Mesendoderm (in vitro differentiated cells): ENCODE measurements at regions not wholly inside any gene's neighbourhood (a gene's known extent, or its start where the extent isn't known, plus 50 kb on each side); places are given as distances from the start of the nearest gene placed in this dataset.

Experiments
- DNase-seq: peaks from one replicate; pipeline ENCODE4 v3.0.0; 2013
- H2AK5ac ChIP-seq: 2 replicates; pipeline ENCODE4 v1.6.1; 2013; ENCODE audit warnings: low read length, inconsistent platforms
- H2BK120ac ChIP-seq: 2 replicates; pipeline ENCODE4 v1.6.1; 2013; ENCODE audit warnings: low read depth, mild to moderate bottlenecking, low read length, moderate library complexity, mixed read lengths
- H2BK15ac ChIP-seq: replicated peaks from 2 replicates; pipeline ENCODE4 v1.6.1; 2013; ENCODE audit warnings: low read depth, mild to moderate bottlenecking, moderate library complexity
- H2BK5ac ChIP-seq: 2 replicates; pipeline ENCODE4 v1.6.1; 2013; ENCODE audit warnings: low read length, inconsistent platforms
- H3K18ac ChIP-seq: 2 replicates; pipeline ENCODE4 v1.6.1; 2013; ENCODE audit warnings: mild to moderate bottlenecking, low read length, mixed read lengths
- H3K23ac ChIP-seq: one replicate; pipeline ENCODE4 v1.6.1; 2013; ENCODE audit warnings: low read length
- H3K27ac ChIP-seq: 2 replicates; pipeline ENCODE4 v1.5.1; 2013; ENCODE audit warnings: low read depth, mild to moderate bottlenecking, inconsistent platforms, low read length, moderate library complexity
- H3K27me3 ChIP-seq: 2 replicates; pipeline ENCODE4 v1.6.1; 2013; ENCODE audit warnings: low read length, control low read depth, mild to moderate bottlenecking, inconsistent platforms; ENCODE audit not compliant: insufficient read depth, poor library complexity
- H3K36me3 ChIP-seq: 2 replicates; pipeline ENCODE4 v1.6.1; 2013; ENCODE audit warnings: low read length, inconsistent platforms; ENCODE audit not compliant: control insufficient read depth, insufficient read depth
- H3K4ac ChIP-seq: one replicate; pipeline ENCODE4 v1.6.1; 2013; ENCODE audit warnings: low read depth, mild to moderate bottlenecking, low read length, moderate library complexity
- H3K4me1 ChIP-seq: 2 replicates; pipeline ENCODE4 v1.6.1; 2013; ENCODE audit warnings: low read depth, low read length, inconsistent platforms; ENCODE audit not compliant: control insufficient read depth
- H3K4me2 ChIP-seq: 2 replicates; pipeline ENCODE4 v1.6.1; 2013; ENCODE audit warnings: low read length
- H3K4me3 ChIP-seq: 2 replicates; pipeline ENCODE4 v1.5.1; 2013; ENCODE audit warnings: mild to moderate bottlenecking, low read length
- H3K56ac ChIP-seq: one replicate; pipeline ENCODE4 v1.6.1; 2013; ENCODE audit warnings: low read length
- H3K79me1 ChIP-seq: 2 replicates; pipeline ENCODE4 v1.6.1; 2013; ENCODE audit warnings: low read length, inconsistent platforms
- H3K79me2 ChIP-seq: 2 replicates; pipeline ENCODE4 v1.6.1; 2013; ENCODE audit warnings: mild to moderate bottlenecking, low read length; ENCODE audit not compliant: control insufficient read depth, insufficient read depth
- H3K9ac ChIP-seq: 2 replicates; pipeline ENCODE4 v1.6.1; 2013; ENCODE audit warnings: low read length, inconsistent platforms
- H4K5ac ChIP-seq: one replicate; pipeline ENCODE4 v1.6.1; 2013; ENCODE audit warnings: low read length
- H4K8ac ChIP-seq: one replicate; pipeline ENCODE4 v1.6.1; 2013; ENCODE audit warnings: low read depth, mild to moderate bottlenecking, control low read depth, low read length, moderate library complexity
- WGBS: extraction: QIAGEN DNeasy Blood & Tissue Kit; methylation state at CpG from one replicate; pipeline ENCODE4 v1.1.7; 2013; ENCODE audit warnings: low lambda C conversion rate, missing lambda C conversion rate; ENCODE audit not compliant: insufficient coverage; ENCODE audit errors: extremely low coverage; 5-methylcytosine and 5-hydroxymethylcytosine counted together

DNA sequence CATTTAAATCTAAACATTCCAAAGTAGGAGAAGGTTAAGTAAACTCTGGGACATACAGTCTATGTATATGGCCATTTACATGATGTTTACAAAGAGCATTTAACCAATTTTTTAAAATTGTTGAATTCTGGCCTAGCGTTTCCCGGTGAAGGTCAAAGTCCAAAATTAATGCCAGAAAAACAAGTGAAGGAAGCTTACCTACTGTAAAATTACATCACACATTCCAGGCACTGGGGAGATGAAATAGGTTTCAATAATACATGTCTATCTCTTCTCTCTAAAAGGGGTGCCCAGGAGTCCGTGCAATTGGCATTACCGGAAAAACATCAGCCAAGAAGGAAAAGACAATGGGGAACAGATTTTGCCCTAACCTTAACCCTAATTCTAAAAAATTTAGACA, 358.8 kb downstream of the VPS13C start:
- Histone ChIP-seq H3K4me1 (no peaks in the 10 kb centered on the region), H3K4ac (no peak overlapping the region), H3K36me3 (no peaks in the 10 kb centered on the region), H3K27ac (no peak overlapping the region), H3K4me2 (no peak overlapping the region), H3K23ac (no peak overlapping the region), H3K9ac (no peak overlapping the region), H2BK120ac (no peak overlapping the region), H3K56ac (no peak overlapping the region), H3K4me3 (no peak overlapping the region), H3K18ac (no peak overlapping the region), H3K27me3 (no peaks in the 10 kb centered on the region), H2BK5ac (no peak overlapping the region), H3K79me2 (no peaks in the 10 kb centered on the region), H2AK5ac (no peak overlapping the region), H4K5ac (no peak overlapping the region), H2BK15ac (no peak overlapping the region), H3K79me1 (no peaks in the 10 kb centered on the region), H4K8ac (no peak overlapping the region)
- no peak for DNase-seq
- no CpG with 5 or more reads among the region's 4 CpGs for WGBS

DNA sequence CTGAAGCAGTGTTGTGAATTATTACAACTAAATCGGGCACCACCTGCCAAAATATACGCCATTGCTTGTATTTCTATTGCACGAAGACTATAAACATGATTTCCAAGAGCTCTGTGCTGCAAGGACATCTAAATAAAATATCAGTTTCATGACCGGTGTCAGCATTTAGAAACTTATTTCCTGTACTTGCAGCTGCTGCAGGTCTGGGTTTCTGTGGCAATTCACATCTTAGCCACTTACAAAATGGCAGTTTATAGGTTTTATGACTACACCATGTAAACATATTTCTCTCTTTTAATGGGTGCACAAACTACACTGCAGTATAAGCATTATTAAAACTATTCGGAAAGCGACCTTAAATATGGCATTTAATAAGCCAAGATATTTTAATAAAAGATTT, 359.4 kb downstream of the VPS13C start:
- H3K4me3 ChIP-seq, result no peak overlapping the region
- H3K18ac ChIP-seq, result no peak overlapping the region
- H3K36me3 ChIP-seq, result no peaks in the 10 kb centered on the region
- no peak overlapping the region for H2BK120ac ChIP-seq
- no peaks in the 10 kb centered on the region for H3K79me1 ChIP-seq
- WGBS, result no CpG with 5 or more reads among the region's 6 CpGs
- no peaks in the 10 kb centered on the region for H3K79me2 ChIP-seq
- H3K23ac ChIP-seq, result no peak overlapping the region
- no peak overlapping the region for H3K56ac ChIP-seq
- no peak overlapping the region for H3K9ac ChIP-seq
- H4K8ac ChIP-seq, result no peak overlapping the region
- H3K4me1 ChIP-seq, result no peaks in the 10 kb centered on the region
- DNase-seq, result no peak
- H4K5ac ChIP-seq, result no peak overlapping the region
- H2BK15ac ChIP-seq, result no peak overlapping the region
- no peak overlapping the region for H2AK5ac ChIP-seq
- H3K4ac ChIP-seq, result no peak overlapping the region
- no peak overlapping the region for H3K4me2 ChIP-seq
- H2BK5ac ChIP-seq, result no peak overlapping the region
- no peak overlapping the region for H3K27ac ChIP-seq
- H3K27me3 ChIP-seq, result no peaks in the 10 kb centered on the region

DNA sequence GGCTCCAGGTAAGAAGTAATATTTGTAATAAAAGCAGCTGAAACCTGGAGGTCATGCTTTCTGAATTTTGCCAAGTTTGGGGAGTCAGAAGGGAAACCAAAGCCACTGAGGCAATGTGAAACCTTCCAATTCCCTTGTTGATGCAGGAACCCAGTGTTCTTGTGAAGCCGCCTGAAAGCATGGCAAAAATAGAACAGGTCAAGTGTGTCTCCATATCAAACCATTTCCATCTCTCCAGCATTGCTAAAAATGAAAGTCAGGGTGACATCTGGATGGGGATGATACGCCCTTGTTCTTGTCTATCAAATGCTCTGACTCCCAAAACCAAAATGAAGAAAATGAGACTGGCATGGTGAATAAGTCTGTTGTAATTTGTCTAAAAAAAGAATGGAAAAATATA, 362.5 kb downstream of the VPS13C start:
- H4K5ac ChIP-seq, result no peak overlapping the region
- H3K4me1 ChIP-seq, result no peaks in the 10 kb centered on the region
- H3K27ac ChIP-seq, result no peak overlapping the region
- no peak overlapping the region for H2BK15ac ChIP-seq
- no peak overlapping the region for H2BK5ac ChIP-seq
- H3K79me2 ChIP-seq, result no peaks in the 10 kb centered on the region
- DNase-seq, result no peak
- H4K8ac ChIP-seq, result no peak overlapping the region
- no peak overlapping the region for H2BK120ac ChIP-seq
- H3K4me3 ChIP-seq, result no peak overlapping the region
- H3K27me3 ChIP-seq, result no peaks in the 10 kb centered on the region
- H3K23ac ChIP-seq, result no peak overlapping the region
- no peak overlapping the region for H3K4me2 ChIP-seq
- no peak overlapping the region for H3K18ac ChIP-seq
- no peaks in the 10 kb centered on the region for H3K36me3 ChIP-seq
- no peak overlapping the region for H3K9ac ChIP-seq
- H3K79me1 ChIP-seq, result no peaks in the 10 kb centered on the region
- H2AK5ac ChIP-seq, result no peak overlapping the region
- H3K56ac ChIP-seq, result no peak overlapping the region
- no peak overlapping the region for H3K4ac ChIP-seq
- WGBS, result no CpG with 5 or more reads among the region's 2 CpGs

DNA sequence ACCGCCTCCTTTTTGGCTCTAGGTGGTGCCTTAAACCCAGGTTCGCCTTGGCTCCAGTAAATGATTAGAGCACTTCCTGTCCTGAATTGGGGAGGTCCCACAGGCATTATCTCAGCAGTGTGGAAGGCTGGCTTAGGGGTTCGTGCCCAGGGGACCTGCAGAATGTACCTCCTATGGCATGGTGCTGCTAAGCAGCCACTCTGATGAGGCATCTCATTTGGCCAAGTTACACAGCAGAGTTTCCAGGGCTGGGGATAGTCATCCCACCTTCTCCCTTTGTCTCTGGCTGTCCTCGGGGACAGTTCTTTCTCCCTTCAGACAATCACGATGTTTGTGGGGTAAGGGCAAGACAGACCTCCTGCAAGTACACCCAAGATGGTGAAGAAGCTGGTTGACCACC, 371.2 kb downstream of the VPS13C start:
- WGBS, result no CpG with 5 or more reads among the region's 5 CpGs
- Histone ChIP-seq H3K36me3 (no peaks in the 10 kb centered on the region), H3K56ac (no peak overlapping the region)

DNA sequence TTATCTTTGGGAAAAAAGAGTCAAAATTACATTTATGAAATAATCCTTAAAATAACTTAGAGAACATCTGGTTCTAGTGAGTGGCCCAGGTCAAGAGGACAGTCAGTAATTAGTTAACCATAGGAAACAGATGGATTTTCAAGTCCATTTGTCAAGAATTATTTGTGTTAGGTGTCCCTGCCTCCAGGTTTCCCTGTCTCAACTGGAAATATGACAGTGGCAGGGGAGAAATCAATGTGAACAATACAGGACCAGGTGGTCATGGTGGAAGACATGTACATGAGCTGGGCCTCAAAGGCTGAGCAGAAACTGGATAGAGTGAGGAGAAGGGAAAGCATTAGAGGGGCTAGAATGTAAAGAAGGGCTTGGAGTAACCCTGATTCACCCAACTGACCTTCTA, 372.6 kb downstream of the VPS13C start:
- DNase-seq, result no peak
- no peak overlapping the region for H3K4me2 ChIP-seq
- no peak overlapping the region for H2BK15ac ChIP-seq
- H3K4ac ChIP-seq, result no peak overlapping the region
- no peak overlapping the region for H4K8ac ChIP-seq
- H2BK120ac ChIP-seq, result no peak overlapping the region
- no peak overlapping the region for H3K18ac ChIP-seq
- H3K4me1 ChIP-seq, result no peaks in the 10 kb centered on the region
- no peaks in the 10 kb centered on the region for H3K79me1 ChIP-seq
- H3K56ac ChIP-seq, result no peak overlapping the region
- H3K27ac ChIP-seq, result no peak overlapping the region
- no peak overlapping the region for H3K4me3 ChIP-seq
- no peaks in the 10 kb centered on the region for H3K27me3 ChIP-seq
- no peak overlapping the region for H3K9ac ChIP-seq
- H3K23ac ChIP-seq, result no peak overlapping the region
- H3K36me3 ChIP-seq, result no peaks in the 10 kb centered on the region
- no peak overlapping the region for H2BK5ac ChIP-seq
- no peaks in the 10 kb centered on the region for H3K79me2 ChIP-seq
- no peak overlapping the region for H2AK5ac ChIP-seq
- no peak overlapping the region for H4K5ac ChIP-seq

More for the DNA sequence above, 371.2 kb downstream of the VPS13C start:
- H3K4me2 ChIP-seq, result no peak overlapping the region
- no peaks in the 10 kb centered on the region for H3K4me1 ChIP-seq
- no peak overlapping the region for H3K4me3 ChIP-seq
- H2BK120ac ChIP-seq, result no peak overlapping the region
- H4K8ac ChIP-seq, result no peak overlapping the region
- no peak overlapping the region for H2BK15ac ChIP-seq
- H3K27ac ChIP-seq, result no peak overlapping the region
- H4K5ac ChIP-seq, result no peak overlapping the region
- no peak overlapping the region for H3K4ac ChIP-seq
- H3K23ac ChIP-seq, result no peak overlapping the region
- H3K79me1 ChIP-seq, result no peaks in the 10 kb centered on the region
- H2AK5ac ChIP-seq, result no peak overlapping the region
- H3K79me2 ChIP-seq, result no peaks in the 10 kb centered on the region
- H3K27me3 ChIP-seq, result no peaks in the 10 kb centered on the region
- H3K9ac ChIP-seq, result no peak overlapping the region
- no peak overlapping the region for H2BK5ac ChIP-seq
- H3K18ac ChIP-seq, result no peak overlapping the region
- DNase-seq, result no peak

DNA sequence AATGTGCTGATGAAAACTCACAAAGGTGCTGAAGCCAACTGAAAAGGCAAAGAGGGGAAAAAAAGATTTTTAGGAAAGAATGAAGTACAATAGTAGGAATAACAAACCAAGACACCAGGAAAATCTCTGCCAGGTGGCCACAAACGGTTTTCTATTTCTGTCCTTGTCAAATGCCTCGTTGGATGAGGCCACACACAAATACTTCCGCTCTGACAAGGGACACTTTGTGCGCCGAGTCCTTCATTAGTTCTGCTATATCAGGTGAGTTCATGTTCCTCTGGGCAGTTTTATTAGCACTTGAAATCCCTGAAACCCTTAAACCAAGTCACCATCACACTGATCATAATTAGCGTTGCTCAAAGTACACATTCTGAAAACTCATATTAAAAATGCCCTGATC, 373.1 kb downstream of the VPS13C start:
- Histone ChIP-seq H3K4ac (no peak overlapping the region), H3K9ac (no peak overlapping the region), H2BK15ac (no peak overlapping the region), H4K8ac (no peak overlapping the region), H3K79me2 (no peaks in the 10 kb centered on the region), H3K27me3 (no peaks in the 10 kb centered on the region), H3K4me1 (no peaks in the 10 kb centered on the region), H2BK120ac (no peak overlapping the region), H2BK5ac (no peak overlapping the region), H3K36me3 (no peaks in the 10 kb centered on the region), H3K79me1 (no peaks in the 10 kb centered on the region), H3K27ac (no peak overlapping the region), H2AK5ac (no peak overlapping the region), H3K4me2 (no peak overlapping the region), H3K18ac (no peak overlapping the region), H4K5ac (no peak overlapping the region), H3K56ac (no peak overlapping the region), H3K23ac (no peak overlapping the region), H3K4me3 (no peak overlapping the region)
- WGBS, result no CpG with 5 or more reads among the region's 6 CpGs
- DNase-seq, result no peak
